ENCODE measurements at regions not wholly inside any gene's neighbourhood (a gene's known extent, or its start where the extent isn't known, plus 50 kb on each side); places are given as distances from the start of the nearest gene placed in this dataset.

GRCh38 chr21:28261298-28261697 is 731.4 kb downstream of the LTN1 start:
- FAIRE-seq, result no peak

- FAIRE-seq, result no peak
Observed at GRCh38 chr21:28257276-28257675, 735.4 kb downstream of the LTN1 start.

- FAIRE-seq, result no peak
Observed at GRCh38 chr21:28256837-28257236, 735.8 kb downstream of the LTN1 start.

GRCh38 chr21:28256420-28256831 is 736.3 kb downstream of the LTN1 start:
- peak; percentile 98 for FAIRE-seq

GRCh38 chr21:28253961-28254360 is 738.7 kb downstream of the LTN1 start:
- FAIRE-seq, result no peak

GRCh38 chr21:28253338-28253737 is 739.3 kb downstream of the LTN1 start:
- FAIRE-seq, result peak; percentile 21

- no peak for FAIRE-seq
Observed at GRCh38 chr21:28252928-28253327, 739.7 kb downstream of the LTN1 start.

GRCh38 chr21:28250946-28251345 is 741.7 kb downstream of the LTN1 start:
- no peak for FAIRE-seq

GRCh38 chr21:28247454-28248020 is 745.1 kb downstream of the LTN1 start:
- FAIRE-seq, result peak; percentile 99

- FAIRE-seq, result no peak
Observed at GRCh38 chr21:28240586-28240985, 752.1 kb downstream of the LTN1 start.

- FAIRE-seq, result no peak
Observed at GRCh38 chr21:28239340-28239739, 753.3 kb downstream of the LTN1 start.

- no peak for FAIRE-seq
Observed at GRCh38 chr21:28237661-28238060, 755.0 kb downstream of the LTN1 start.

- FAIRE-seq, result no peak
Observed at GRCh38 chr21:28235169-28235895, 757.3 kb downstream of the LTN1 start.

GRCh38 chr21:28234326-28234725 is 758.4 kb downstream of the LTN1 start:
- FAIRE-seq, result no peak

- FAIRE-seq, result no peak
Observed at GRCh38 chr21:28233536-28234220, 759.0 kb downstream of the LTN1 start.

- FAIRE-seq, result no peak
Observed at GRCh38 chr21:28230559-28230958, 762.1 kb downstream of the LTN1 start.

GRCh38 chr21:28229814-28230213 is 762.9 kb downstream of the LTN1 start:
- FAIRE-seq, result peak; percentile 95

- FAIRE-seq, result no peak
Observed at GRCh38 chr21:28228636-28228995, 764.1 kb downstream of the LTN1 start.

GRCh38 chr21:28227881-28228635 is 764.6 kb downstream of the LTN1 start:
- no peak for FAIRE-seq

- no peak for FAIRE-seq
Observed at GRCh38 chr21:28226563-28226962, 766.1 kb downstream of the LTN1 start.

GRCh38 chr21:28224191-28224726 is 768.4 kb downstream of the LTN1 start:
- peak; percentile 65 for FAIRE-seq

- FAIRE-seq, result no peak
Observed at GRCh38 chr21:28221984-28222383, 770.7 kb downstream of the LTN1 start.

GRCh38 chr21:28220680-28221079 is 772.0 kb downstream of the LTN1 start:
- FAIRE-seq, result no peak

Data from islet of Langerhans (tissue), 1 donor.